NCI-H2029 treated with DMSO at 0.1 percent for 48 hours (cell line): ENCODE measurements at regions not wholly inside any gene's neighbourhood (a gene's known extent, or its start where the extent isn't known, plus 50 kb on each side); places are given as distances from the start of the nearest gene placed in this dataset.
"Not testable (repeated sequence)": the region's sequence is repeated elsewhere in the genome, so short reads cannot be mapped to it uniquely, and the experiment has no call there.

ENCODE experiments used
- DNase-seq: peaks from one replicate; lab custom pipeline; 2025; lab: John Stamatoyannopoulos, UW

DNA sequence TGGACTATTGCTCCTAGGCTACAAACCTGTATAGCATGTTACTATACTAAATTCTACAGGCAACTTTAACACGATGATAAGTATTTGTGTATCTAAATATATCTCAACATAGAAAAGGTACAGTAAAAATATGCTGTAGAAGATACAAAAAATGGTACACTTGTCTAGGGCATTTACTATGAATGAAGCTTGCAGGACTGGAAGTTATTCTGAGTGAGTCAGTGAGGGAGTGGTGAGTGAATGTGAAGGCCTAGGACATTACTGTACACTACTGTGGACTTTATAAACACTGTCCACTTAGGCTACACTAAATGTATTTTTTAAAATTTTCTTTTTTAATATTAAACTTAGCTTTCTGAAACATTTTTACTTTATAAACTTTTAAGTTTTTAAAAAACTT lies 140.5 kb upstream of the SGO1 start:
- DNase-seq, result no peak

- DNase-seq, result no peak
Measured at GRCh38 chr3:20325563-20325962, 139.6 kb upstream of the SGO1 start.

- DNase-seq, result no peak
Measured at GRCh38 chr3:20324664-20325478, 138.9 kb upstream of the SGO1 start.

DNA sequence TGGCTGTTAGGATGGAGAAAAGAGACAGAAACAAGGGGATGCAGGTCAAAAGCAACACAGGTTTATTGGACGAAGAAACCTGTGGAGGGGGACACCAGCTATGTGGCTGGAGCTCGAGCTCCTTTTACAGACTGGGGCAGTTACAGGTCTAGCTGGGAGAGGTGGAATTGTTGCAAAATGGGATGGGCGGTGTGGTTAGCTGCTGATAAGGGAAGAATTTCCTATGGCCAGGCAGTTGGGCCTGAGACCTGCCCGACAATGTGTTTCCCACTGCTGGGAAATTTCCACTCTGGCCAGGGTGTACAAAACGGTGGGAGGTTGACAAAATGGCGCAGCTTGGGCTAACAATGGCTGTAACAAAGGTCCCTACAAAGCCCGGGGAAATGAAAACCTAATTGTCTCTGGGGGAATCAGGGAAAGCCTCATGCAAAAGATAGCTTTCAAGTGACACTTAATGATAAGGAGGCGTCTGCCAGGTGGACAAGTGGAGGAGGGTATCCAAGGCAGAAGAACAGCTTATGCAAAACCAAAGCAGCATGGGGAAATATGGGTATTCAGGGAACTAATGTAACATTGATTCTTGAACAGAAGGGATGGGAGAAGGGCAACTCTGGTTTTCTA lies 137.4 kb upstream of the SGO1 start:
- DNase-seq, result no peak

- no peak for DNase-seq
Measured at GRCh38 chr3:20322085-20322484, 136.1 kb upstream of the SGO1 start.

DNA sequence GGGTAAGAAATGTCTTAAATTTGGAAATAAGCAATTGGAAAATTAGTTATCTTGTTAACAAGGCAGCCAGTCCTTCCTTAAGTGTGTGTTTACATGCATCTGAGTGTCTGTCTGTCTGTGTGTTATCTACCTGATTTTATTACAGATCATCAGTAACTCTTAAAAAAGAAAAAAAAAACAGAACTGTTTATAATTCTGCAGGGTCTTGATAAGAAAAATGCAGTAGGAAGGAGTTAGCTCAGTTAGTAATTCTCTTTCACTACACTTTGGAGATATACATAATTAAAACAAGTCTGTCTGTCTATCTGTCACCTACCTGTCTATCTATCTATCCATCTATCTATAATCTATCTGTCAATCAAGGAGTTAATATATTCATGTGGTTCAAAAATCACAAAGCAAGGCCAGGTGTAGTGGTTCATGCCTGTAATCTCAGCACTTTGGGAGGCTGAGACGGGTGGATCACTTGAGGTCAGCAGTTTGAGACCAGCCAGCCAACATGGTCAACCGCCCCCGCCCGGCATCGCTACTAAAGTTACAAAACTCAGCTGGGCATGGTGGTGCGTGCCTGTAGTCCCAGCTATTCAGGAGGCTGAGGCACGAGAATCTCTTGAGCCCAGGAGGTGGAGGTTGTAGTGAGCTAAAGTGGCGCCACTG lies 135.5 kb upstream of the SGO1 start:
- no peak for DNase-seq

- peak; percentile 22 for DNase-seq
Measured at GRCh38 chr3:20320489-20320888, 134.5 kb upstream of the SGO1 start.

GRCh38 chr3:20319551-20319950 lies 133.5 kb upstream of the SGO1 start:
- DNase-seq, result no peak

- no peak for DNase-seq
Measured at GRCh38 chr3:20317616-20318015, 131.6 kb upstream of the SGO1 start.

DNA sequence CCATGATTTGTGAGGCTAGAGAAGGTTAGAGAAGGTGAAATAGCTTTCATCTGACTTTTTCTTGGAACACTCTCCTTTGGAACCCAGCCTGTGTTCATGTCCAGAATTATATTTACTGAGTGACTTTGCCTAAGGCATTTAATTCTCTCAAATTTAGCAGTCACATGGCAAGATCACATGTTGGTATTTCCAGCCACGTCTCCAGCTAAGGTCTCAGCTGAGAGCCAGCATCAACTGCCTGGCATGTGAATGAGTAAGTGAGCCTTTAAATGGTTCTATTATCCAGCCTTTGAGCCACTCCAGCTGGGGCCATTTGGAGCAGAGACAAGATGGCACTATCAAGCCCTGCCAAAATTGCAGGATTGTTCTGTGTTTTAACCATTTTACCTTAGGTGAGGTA lies 130.2 kb upstream of the SGO1 start:
- no peak for DNase-seq

DNA sequence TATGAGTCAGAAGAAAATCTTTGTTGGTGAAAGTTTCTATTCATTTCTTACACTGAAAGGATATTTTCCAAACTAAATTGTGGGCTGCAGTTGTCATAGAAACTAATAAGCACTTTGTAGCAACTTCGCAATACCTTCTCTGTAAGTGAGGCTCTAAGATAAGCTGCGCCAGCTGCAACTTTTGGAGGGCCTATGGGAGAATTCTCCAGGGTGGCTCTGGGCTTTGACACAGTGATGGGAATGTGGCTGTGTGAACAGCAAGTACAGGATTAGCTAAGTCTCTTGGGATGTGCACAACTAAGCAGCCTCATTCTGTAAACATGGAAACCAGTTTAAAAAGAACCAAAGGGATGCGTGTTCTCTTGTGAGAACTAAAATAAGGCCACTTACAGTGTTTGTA lies 124.6 kb upstream of the SGO1 start:
- no peak for DNase-seq

- DNase-seq, result no peak
Measured at GRCh38 chr3:20307383-20307782, 121.4 kb upstream of the SGO1 start.

GRCh38 chr3:20305647-20306046 lies 119.6 kb upstream of the SGO1 start:
- DNase-seq, result no peak

DNA sequence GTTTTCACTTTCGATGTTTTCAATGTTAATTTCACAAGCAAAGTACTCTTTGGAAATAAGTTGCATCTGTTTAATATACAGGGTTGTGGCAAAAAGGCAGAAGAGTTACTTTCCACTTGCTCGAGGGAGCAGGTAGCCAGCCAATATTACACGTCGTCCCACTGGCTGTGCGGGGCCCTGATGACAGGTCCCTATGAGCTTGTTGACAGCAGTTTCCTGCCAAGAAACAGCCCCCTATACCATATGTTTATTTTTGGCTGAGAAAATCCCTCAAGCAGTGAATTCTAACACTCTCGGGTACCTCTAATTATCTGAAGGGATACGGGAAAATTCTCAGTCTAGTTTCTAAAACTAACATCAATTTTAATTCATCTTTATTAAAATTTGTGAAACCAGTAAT lies 116.8 kb upstream of the SGO1 start:
- no peak for DNase-seq

- DNase-seq, result no peak
Measured at GRCh38 chr3:20288050-20288449, 102.0 kb upstream of the SGO1 start.

DNA sequence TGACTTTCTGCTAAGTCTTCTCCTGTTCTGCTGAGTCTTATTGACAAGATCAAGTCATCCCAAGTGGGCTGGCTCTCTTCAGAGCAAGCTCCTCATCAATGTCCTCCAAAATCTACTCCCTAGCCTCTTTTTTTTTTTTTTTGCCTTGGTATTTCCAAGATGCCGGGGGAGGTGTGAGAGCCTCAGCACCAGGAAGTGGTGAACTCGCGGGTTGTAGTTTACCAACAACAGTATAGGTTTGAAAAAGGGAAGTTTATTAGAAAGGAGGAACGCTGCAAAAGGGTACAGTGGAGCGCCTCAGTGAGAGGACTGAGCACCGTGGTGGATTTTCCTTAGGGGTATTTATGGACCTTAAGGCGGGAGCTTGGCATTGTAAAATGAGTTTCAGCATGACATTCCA lies 94.3 kb upstream of the SGO1 start:
- no peak for DNase-seq

- not testable (repeated sequence) for DNase-seq
Measured at GRCh38 chr3:20265977-20266376, 80.0 kb upstream of the SGO1 start.

- no peak for DNase-seq
Measured at GRCh38 chr3:20264900-20265567, 79.0 kb upstream of the SGO1 start.

GRCh38 chr3:20258371-20258770 lies 72.4 kb upstream of the SGO1 start:
- DNase-seq, result no peak

- no peak for DNase-seq
Measured at GRCh38 chr3:20256144-20256543, 70.1 kb upstream of the SGO1 start.

GRCh38 chr3:20254268-20255117 lies 68.5 kb upstream of the SGO1 start:
- DNase-seq, result no peak

DNA sequence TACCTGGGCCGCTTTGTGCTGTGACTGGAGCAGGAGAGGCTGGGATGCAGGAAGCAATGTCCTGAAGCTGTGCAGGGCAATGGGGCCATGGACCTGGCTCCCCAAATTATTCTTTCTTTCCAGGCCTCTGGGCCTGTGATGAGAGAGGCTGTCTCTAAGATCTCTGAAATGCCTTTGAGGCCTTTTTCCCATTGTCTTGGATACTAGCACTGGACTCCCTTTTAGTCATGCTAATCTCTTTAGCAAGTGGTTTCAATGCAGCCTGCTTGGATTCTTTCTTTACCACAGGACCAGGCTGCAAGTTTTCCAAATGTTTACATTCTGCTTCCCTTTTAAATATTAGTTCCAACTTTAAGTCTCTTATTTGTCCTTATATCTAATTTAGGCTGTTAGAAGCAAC lies 64.8 kb upstream of the SGO1 start:
- DNase-seq, result no peak
